ENCODE measurements at regions not wholly inside any gene's neighbourhood (a gene's known extent, or its start where the extent isn't known, plus 50 kb on each side); places are given as distances from the start of the nearest gene placed in this dataset.

DNA sequence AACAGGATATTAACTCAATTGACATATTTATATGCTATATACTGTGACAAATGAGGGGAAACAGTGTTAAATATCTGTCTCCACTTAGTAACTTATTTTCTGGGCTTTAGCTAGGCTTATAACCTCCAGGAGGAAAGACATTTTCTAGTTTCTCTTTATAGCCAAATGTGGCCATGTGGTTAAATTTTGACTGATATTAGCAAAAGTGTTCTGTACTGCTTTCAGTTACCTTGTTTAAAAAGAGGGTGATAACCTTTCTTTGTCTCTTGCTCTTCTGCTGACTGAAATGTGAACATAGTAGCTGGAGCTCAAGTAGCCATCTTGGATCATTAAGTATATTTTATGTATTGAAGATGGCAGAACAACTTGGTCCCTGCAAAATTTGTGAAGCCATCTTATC lies 253.7 kb downstream of the PDHA2 start:
- in situ Hi-C loops (cut with HindIII; ENCODE audit: low sequenced_read_pairs), result no loop called here

DNA sequence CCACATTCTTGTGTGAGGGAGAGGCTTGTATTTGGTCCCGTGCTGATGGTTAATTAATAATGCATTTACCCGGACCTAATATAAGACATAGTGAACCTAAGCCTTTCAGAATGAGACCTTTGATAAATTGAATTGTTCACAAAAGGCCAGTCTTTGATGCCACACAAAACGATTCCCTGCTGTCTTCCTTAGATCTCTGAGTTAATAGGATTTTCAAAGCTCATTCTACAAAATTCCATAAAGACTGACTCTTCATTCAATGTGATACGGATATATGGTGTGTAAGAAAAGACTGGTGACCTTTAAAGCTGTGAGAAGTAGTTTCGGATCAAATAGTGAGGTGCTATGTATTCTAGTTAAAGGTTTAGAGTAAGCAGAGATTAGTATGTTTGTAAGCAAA lies 254.3 kb downstream of the PDHA2 start:
- in situ Hi-C loops (cut with HindIII; ENCODE audit: low sequenced_read_pairs), result no loop called here

DNA sequence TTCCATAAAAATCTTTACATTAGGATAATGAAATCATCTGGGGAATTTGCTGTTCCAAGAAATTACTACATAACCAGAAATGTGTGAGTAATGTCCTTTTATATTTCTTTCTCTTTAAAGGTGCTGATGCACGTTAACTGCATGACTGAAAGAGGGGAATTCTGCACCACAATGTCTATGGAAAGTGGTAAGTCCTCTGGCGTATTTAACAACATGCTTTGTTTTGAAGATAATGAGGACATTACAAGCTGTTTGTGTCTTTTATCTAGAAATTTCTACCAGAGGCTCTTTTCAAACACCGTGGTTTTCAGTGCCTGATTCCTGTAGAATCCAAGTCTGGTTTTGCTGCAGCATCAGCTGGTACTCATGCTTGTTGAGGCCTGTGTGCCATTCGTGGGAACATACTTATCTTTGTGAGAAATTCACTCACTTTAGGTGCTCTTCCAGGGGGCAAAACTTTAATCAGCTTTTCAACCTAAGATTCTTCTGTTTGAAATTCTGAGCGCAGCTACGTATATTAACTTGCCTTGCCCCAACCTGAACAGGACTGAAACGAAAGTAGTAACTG lies 257.2 kb downstream of the PDHA2 start:
- in situ Hi-C loops (cut with HindIII; ENCODE audit: low sequenced_read_pairs), result no loop called here

- in situ Hi-C loops (cut with HindIII; ENCODE audit: low sequenced_read_pairs), result no loop called here
Measured at GRCh38 chr4:96097693-96098092, 257.8 kb downstream of the PDHA2 start.

GRCh38 chr4:96099031-96099430 lies 259.1 kb downstream of the PDHA2 start:
- in situ Hi-C loops (cut with HindIII; ENCODE audit: low sequenced_read_pairs), result no loop called here

GRCh38 chr4:96102541-96103026 lies 262.7 kb downstream of the PDHA2 start:
- in situ Hi-C loops (cut with HindIII; ENCODE audit: low sequenced_read_pairs), result no loop called here

- in situ Hi-C loops (cut with HindIII; ENCODE audit: low sequenced_read_pairs), result no loop called here
Measured at GRCh38 chr4:96103086-96103485, 263.2 kb downstream of the PDHA2 start.

DNA sequence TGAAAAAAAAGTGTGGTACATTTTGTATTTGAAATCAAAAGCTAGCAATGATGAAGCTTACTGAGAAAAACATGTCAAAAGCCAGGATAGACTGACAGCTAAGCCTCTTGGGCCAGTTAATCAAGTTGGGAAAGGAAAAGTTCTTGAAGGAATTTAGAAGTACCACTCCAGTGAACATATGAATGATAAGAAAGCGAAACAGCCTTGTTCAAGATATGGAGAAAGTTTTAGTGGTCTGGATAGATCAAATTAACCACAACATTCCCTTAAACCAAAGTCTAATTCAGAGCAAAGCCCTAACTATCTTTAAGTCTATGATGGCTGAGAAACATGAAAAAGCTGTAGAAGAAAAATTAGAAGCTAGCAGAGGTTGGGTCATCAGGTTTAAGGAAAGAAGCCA lies 268.3 kb downstream of the PDHA2 start:
- in situ Hi-C loops (cut with HindIII; ENCODE audit: low sequenced_read_pairs), result no loop called here

DNA sequence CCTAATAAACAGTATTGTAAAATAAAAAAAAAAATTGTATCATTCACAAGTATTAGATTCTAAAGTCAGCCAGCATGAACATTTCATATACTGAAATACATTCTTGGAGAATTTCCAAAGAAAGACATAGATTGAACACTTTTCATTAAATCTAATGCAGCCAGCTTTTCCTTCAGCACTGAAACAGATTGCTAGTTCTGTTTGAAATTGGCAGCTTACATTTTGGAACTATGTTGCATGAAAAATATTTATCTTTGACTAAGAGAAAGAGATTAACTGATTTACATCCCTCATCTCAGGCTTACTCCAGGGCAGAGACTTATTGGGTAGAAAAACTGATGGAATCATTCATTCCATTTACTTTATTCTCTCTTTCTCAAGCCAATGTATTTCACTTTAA lies 272.7 kb downstream of the PDHA2 start:
- in situ Hi-C loops (cut with HindIII; ENCODE audit: low sequenced_read_pairs), result no loop called here

DNA sequence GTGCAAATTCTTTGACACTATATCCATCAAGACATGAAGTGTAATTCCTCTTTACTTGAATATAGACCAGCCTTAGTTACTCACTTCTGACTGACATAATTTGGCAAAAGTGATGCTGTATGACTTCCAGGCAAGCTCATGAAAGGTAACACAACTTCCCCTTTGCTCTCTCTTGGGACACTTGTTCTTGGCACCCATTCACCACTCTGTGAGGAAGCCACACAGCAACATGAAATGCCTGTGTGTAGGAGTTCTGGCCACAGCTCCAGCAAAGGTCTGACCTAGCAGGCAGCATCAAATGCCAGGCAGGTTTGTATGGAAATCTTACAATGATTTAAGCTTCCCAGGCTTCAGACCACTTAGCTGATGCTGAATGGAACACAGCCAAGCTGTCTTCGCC lies 280.3 kb downstream of the PDHA2 start:
- in situ Hi-C loops (cut with HindIII; ENCODE audit: low sequenced_read_pairs), result no loop called here

DNA sequence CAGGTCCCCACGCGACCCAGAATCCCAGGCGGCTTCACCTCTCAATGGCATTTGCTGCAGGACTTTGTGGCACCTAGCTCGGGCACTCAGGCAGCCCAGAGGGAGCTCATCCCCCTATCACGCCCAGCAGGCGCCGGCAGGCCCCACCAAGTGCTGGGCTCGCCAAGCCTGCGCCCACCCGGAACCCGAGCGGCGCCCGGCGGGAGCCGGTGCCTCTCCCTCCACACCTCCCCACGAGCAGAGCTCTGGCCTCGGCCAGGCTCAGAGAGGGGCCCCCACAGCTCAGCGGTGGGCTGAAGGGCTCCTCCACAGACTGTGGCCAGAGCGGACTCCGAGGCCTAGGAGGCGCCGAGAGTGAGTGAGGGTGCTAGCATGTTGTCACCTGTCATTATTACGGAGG lies 286.3 kb downstream of the PDHA2 start:
- in situ Hi-C loops (cut with HindIII; ENCODE audit: low sequenced_read_pairs), result no loop called here

DNA sequence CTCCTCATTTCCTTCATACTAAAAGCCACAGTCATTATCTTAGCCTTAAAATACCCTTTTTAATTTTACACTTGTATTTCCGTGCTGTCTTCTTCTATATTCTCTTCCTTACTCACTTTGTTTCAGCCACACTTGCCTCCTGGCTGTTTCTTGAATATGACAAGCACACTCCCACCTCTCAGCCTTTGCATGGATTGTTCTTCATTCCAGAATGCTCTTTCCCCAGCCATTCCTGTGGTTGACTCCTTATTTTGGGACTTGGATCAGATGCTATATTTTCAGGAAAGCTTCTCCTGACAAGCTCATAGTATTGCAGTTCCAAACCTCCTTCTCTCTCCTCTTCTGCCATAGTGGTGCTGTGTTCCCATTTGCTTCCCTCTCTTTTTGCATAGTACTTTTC lies 291.3 kb downstream of the PDHA2 start:
- in situ Hi-C loops (cut with HindIII; ENCODE audit: low sequenced_read_pairs), result loop anchor here (5.0 kb wide), 1 partner anchor 46 kb away; no protein-coding TSS in a partner anchor

GRCh38 chr4:96134806-96135205 lies 294.9 kb downstream of the PDHA2 start:
- in situ Hi-C loops (cut with HindIII; ENCODE audit: low sequenced_read_pairs), result loop anchor here (5.0 kb wide), 1 partner anchor 42 kb away; no protein-coding TSS in a partner anchor

DNA sequence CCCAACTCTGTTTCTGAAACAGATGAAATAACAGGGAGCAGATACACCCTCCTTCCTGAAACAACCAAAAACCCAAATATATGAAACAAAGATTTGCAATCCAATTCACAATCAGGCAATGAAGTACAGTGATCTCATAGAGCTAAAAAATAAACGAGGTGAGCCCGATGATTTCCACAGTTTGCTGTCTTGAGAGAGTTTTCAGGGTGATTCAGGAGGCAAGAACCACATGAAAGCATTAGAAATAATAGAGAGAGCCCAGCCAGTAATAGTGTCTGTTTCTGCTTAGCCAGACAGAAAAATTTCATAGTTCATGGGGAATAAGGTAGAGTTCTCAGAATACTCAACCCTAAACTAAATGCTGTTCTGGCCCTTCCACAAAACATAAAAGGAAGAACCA lies 296.2 kb downstream of the PDHA2 start:
- in situ Hi-C loops (cut with HindIII; ENCODE audit: low sequenced_read_pairs), result no loop called here

GRCh38 chr4:96139251-96139929 lies 299.5 kb downstream of the PDHA2 start:
- in situ Hi-C loops (cut with HindIII; ENCODE audit: low sequenced_read_pairs), result no loop called here

DNA sequence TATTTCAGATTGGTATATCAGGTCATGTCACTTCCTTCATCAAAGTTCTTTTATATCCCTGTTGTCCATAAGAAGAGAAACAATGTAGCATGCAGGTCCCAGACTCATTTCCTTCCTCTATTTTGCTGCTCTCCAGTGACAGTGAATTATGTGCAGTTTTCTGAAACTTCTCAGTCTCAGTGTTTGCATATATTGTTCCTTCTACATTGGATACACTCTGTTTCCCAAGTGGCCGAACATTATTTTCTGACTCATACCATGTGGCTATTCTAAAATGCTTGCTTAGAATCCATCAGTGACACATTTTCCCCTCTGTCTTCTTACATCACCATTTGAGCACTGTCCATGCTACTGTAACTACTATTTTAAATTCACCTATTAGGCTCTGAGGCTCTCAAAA lies 305.7 kb downstream of the PDHA2 start:
- in situ Hi-C loops (cut with HindIII; ENCODE audit: low sequenced_read_pairs), result no loop called here

DNA sequence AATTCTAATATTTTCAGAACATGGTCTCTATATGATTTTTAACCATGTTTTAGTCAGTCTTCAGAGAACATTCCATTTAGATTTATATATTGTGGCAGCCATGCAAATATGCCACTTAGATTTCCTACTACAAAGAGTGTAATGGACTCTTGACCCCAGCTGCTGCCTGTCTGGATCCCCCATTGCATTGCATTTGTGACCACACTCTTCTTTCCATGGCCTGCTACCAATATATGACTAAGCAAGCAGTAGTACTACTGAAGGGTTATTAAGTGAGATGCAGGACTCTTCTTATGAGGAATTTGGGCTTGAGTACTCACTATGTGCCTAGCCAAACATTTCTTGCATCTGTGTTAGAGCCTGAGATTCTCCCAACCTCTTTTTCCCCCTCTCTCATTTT lies 306.8 kb downstream of the PDHA2 start:
- in situ Hi-C loops (cut with HindIII; ENCODE audit: low sequenced_read_pairs), result no loop called here

DNA sequence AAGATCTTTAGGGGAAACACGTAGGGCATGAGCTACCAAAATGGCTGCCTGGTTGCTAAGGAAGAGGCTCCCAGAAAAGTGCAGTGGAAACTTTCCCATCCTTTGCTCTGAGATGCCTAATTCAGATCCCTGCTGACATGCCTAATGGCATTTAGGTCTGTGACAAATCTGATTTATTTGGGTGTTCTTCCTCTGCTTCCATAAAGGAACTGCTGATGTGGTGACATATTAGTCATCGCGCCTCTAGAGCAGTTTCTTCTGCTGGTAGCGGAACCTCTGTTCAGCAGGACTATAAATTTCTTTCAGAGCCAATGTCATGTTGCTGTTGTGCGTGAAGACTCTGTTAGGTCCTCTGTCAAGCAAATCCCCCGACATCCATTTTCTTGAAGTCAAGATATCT lies 310.0 kb downstream of the PDHA2 start:
- in situ Hi-C loops (cut with HindIII; ENCODE audit: low sequenced_read_pairs), result no loop called here

DNA sequence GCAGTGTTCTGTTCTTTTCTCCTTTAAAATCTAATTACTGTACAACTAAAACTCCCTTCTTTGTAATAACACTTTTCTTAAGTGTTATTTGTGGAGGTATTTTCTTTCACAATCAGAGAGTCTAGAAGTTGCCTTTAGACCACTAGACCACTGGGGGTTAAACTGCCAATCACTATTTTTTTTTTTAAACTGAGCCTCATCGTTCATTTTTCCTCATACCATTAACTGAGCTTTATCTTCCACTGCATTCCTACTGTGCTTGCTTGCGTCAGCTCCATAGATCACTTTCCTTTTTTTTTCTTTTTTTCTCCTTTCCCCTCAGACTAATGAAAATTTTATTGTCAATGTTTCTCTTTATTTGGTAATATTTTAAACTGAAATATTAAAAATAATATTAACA lies 310.6 kb downstream of the PDHA2 start:
- in situ Hi-C loops (cut with HindIII; ENCODE audit: low sequenced_read_pairs), result no loop called here

GRCh38 chr4:96152824-96153223 lies 312.9 kb downstream of the PDHA2 start:
- in situ Hi-C loops (cut with HindIII; ENCODE audit: low sequenced_read_pairs), result no loop called here

DNA sequence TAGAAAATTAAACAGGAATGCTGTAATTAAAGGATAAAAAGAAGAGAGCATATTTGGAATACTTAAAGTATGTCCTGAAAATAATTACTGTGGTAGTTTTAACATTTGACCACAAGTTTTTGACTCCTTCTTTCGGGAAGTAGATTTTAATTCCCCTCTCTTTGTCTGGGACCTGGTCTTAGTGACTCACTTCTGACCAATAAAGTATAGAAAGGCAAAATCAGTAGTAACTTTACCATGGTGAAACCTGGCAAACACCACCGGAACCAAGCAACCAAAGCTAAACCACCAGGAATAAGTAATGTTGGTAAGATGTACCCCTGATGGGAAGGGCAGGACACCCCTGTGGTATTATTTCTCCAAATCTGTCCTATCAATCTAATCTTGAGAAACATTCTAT lies 314.8 kb downstream of the PDHA2 start:
- in situ Hi-C loops (cut with HindIII; ENCODE audit: low sequenced_read_pairs), result no loop called here

DNA sequence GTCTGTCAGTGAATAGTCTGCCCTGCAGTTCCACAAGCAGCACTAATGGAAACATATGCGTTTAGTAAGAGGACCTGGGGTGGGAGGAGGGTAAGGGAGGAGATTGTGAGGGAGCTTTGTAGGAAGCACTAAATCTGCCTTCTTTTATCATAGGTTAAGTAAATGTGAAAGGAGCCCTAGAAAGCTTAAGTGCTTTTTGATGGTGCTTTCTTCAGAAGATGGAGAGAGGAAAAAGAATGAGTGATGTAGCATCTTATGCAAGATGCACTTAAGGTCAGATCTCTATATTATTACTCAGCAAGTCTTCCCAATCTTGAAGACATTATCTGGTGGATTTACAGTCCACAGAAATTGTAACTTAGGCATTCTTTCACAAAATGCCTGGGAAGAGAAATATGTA lies 322.7 kb downstream of the PDHA2 start:
- in situ Hi-C loops (cut with HindIII; ENCODE audit: low sequenced_read_pairs), result no loop called here
